Mesodermal cell (in vitro differentiated cells): ENCODE measurements at regions not wholly inside any gene's neighbourhood (a gene's known extent, or its start where the extent isn't known, plus 50 kb on each side); places are given as distances from the start of the nearest gene placed in this dataset.
"Not testable (repeated sequence)": the region's sequence is repeated elsewhere in the genome, so short reads cannot be mapped to it uniquely, and the experiment has no call there.

Experiments
- H3K27ac ChIP-seq: 2 replicates; pipeline ENCODE4 v1.7.0; 2013; ENCODE audit warnings: mild to moderate bottlenecking, low read depth, low read length, moderate library complexity; ENCODE audit not compliant: severe bottlenecking
- H3K36me3 ChIP-seq: 2 replicates; pipeline ENCODE4 v1.7.1; 2013; ENCODE audit warnings: mild to moderate bottlenecking, low read length, moderate library complexity; ENCODE audit not compliant: control insufficient read depth, insufficient read depth
- H3K4me1 ChIP-seq: one replicate; pipeline ENCODE4 v1.7.1; 2013; ENCODE audit warnings: mild to moderate bottlenecking, low read length; ENCODE audit not compliant: insufficient read depth, control insufficient read depth, poor library complexity, severe bottlenecking
- H3K4me3 ChIP-seq: 2 replicates; pipeline ENCODE4 v1.7.0; 2013; ENCODE audit warnings: low read length, control low read depth, mild to moderate bottlenecking; ENCODE audit not compliant: insufficient read depth, poor library complexity, severe bottlenecking; ENCODE audit errors: extremely low read depth
- H3K9me3 ChIP-seq: 2 replicates; pipeline ENCODE4 v1.7.1; 2013; ENCODE audit warnings: mild to moderate bottlenecking, low read length, moderate library complexity; ENCODE audit not compliant: control insufficient read depth
- WGBS, 2 experiments: methylation state at CpG; one replicate each; pipeline ENCODE4 v1.1.5; 2013; ENCODE audit warnings: missing lambda C conversion rate in 2 of 2; ENCODE audit not compliant: insufficient coverage in 2 of 2; 5-methylcytosine and 5-hydroxymethylcytosine counted together

GRCh38 chr6:11410539-11411307 is 126.8 kb upstream of the TMEM170B start:
- Histone ChIP-seq H3K9me3 (no peaks in the 10 kb centered on the region), H3K4me3 (no peak overlapping the region), H3K27ac (no peak overlapping the region), H3K4me1 (no peaks in the 10 kb centered on the region), H3K36me3 (no peaks in the 10 kb centered on the region)
- WGBS, 2 experiments = 100% methylated on average over 1 of the region's 4 CpGs; no CpG with 5 or more reads in 1 of the 2 experiments

- no peak overlapping the region for H3K27ac ChIP-seq
- H3K4me3 ChIP-seq = no peak overlapping the region
- H3K9me3 ChIP-seq = no peaks in the 10 kb centered on the region
Measured at GRCh38 chr6:11409371-11409770, 128.2 kb upstream of the TMEM170B start.

GRCh38 chr6:11407414-11407813 is 130.1 kb upstream of the TMEM170B start:
- WGBS, 2 experiments = 83 to 93% methylated on average over 1 to 2 of the region's 2 CpGs
- peaks cover 3% of the 10 kb centered on the region for H3K9me3 ChIP-seq
- no peak overlapping the region for H3K4me3 ChIP-seq
- H3K4me1 ChIP-seq = no peaks in the 10 kb centered on the region
- no peaks in the 10 kb centered on the region for H3K36me3 ChIP-seq
- H3K27ac ChIP-seq = no peak overlapping the region

More at GRCh38 chr6:11409371-11409770, 128.2 kb upstream of the TMEM170B start:
- H3K36me3 ChIP-seq = no peaks in the 10 kb centered on the region
- H3K4me1 ChIP-seq = no peaks in the 10 kb centered on the region

GRCh38 chr6:11404838-11405237 is 132.7 kb upstream of the TMEM170B start:
- WGBS, 2 experiments = 60% methylated on average over 1 to 2 of the region's 4 CpGs
- H3K4me1 ChIP-seq = no peaks in the 10 kb centered on the region
- H3K36me3 ChIP-seq = no peaks in the 10 kb centered on the region
- H3K4me3 ChIP-seq = no peak overlapping the region
- H3K27ac ChIP-seq = no peak overlapping the region
- H3K9me3 ChIP-seq = peaks cover 3% of the 10 kb centered on the region

GRCh38 chr6:11404081-11404480 is 133.5 kb upstream of the TMEM170B start:
- Histone ChIP-seq H3K27ac (no peak overlapping the region), H3K36me3 (no peaks in the 10 kb centered on the region), H3K9me3 (peaks cover 3% of the 10 kb centered on the region), H3K4me3 (no peak overlapping the region), H3K4me1 (no peaks in the 10 kb centered on the region)
- 87 to 94% methylated on average over 7 to 9 of the region's 10 CpGs for WGBS, 2 experiments

- WGBS, 2 experiments = 93 to 96% methylated on average over 7 to 9 of the region's 11 CpGs
- H3K36me3 ChIP-seq = no peaks in the 10 kb centered on the region
- H3K9me3 ChIP-seq = peaks cover 3% of the 10 kb centered on the region
- no peaks in the 10 kb centered on the region for H3K4me1 ChIP-seq
- no peak overlapping the region for H3K27ac ChIP-seq
- no peak overlapping the region for H3K4me3 ChIP-seq
Measured at GRCh38 chr6:11403035-11403601, 134.4 kb upstream of the TMEM170B start.

GRCh38 chr6:11402581-11402980 is 135.0 kb upstream of the TMEM170B start:
- H3K9me3 ChIP-seq, H3K27ac ChIP-seq, H3K36me3 ChIP-seq, H3K4me3 ChIP-seq, H3K4me1 ChIP-seq: not testable (repeated sequence)
- WGBS, 2 experiments = 95 to 97% methylated on average over 6 to 19 of the region's 36 CpGs

- H3K9me3 ChIP-seq, H3K4me1 ChIP-seq, H3K36me3 ChIP-seq, H3K4me3 ChIP-seq, H3K27ac ChIP-seq: not testable (repeated sequence)
- 87 to 90% methylated on average over 3 to 4 of the region's 5 CpGs for WGBS, 2 experiments
Measured at GRCh38 chr6:11401954-11402353, 135.6 kb upstream of the TMEM170B start.

- Histone ChIP-seq H3K4me1 (peaks cover 7% of the 10 kb centered on the region), H3K9me3 (peaks cover 3% of the 10 kb centered on the region), H3K36me3 (no peaks in the 10 kb centered on the region), H3K27ac (no peak overlapping the region), H3K4me3 (no peak overlapping the region)
- WGBS, 2 experiments = 92 to 95% methylated on average over 4 to 5 of the region's 6 CpGs
Measured at GRCh38 chr6:11398451-11399326, 138.9 kb upstream of the TMEM170B start.

GRCh38 chr6:11397622-11398450 is 139.7 kb upstream of the TMEM170B start:
- Histone ChIP-seq H3K27ac (no peak overlapping the region), H3K4me3 (no peak overlapping the region)
- 89 to 94% methylated on average over 5 of the region's 5 CpGs for WGBS, 2 experiments

More at GRCh38 chr6:11397622-11398450, 139.7 kb upstream of the TMEM170B start:
- H3K4me1 ChIP-seq = peaks cover 15% of the 10 kb centered on the region
- no peaks in the 10 kb centered on the region for H3K36me3 ChIP-seq
- H3K9me3 ChIP-seq = no peaks in the 10 kb centered on the region
